ENCODE measurements at regions not wholly inside any gene's neighbourhood (a gene's known extent, or its start where the extent isn't known, plus 50 kb on each side); places are given as distances from the start of the nearest gene placed in this dataset.
A peak's percentile ranks its signal among the peaks of the same experiment; 100 is the strongest.

- DNase-seq (ENCODE audit: low read depth in 2 of 2): peak in 1 of 2 donors; percentile 72
- no peak for TF ChIP-seq CTCF (IDR thresholded peaks at IDR 0.05; ENCODE audit: low read depth, low read length)
- no peak overlapping the region for H3K4me3 ChIP-seq (replicated peaks in 1 of 2; ENCODE audit: low read depth in 2 of 2, low read length in 2 of 2)
These were observed 520.4 kb upstream of the ALCAM start for GRCh38 chr3:104846270-104846669.

- no peak overlapping the region for H3K4me3 ChIP-seq (replicated peaks in 1 of 2; ENCODE audit: low read depth in 2 of 2, low read length in 2 of 2)
- TF ChIP-seq CTCF (IDR thresholded peaks at IDR 0.05; ENCODE audit: low read depth, low read length): no peak
- DNase-seq (ENCODE audit: low read depth in 2 of 2): no peak
These were observed 517.6 kb upstream of the ALCAM start for GRCh38 chr3:104849070-104849469.

GRCh38 chr3:104854468-104854867 lies 512.2 kb upstream of the ALCAM start:
- H3K4me3 ChIP-seq (replicated peaks in 1 of 2; ENCODE audit: low read depth in 2 of 2, low read length in 2 of 2): no peak overlapping the region
- TF ChIP-seq CTCF (IDR thresholded peaks at IDR 0.05; ENCODE audit: low read depth, low read length): no peak
- no peak for DNase-seq (ENCODE audit: low read depth in 2 of 2)

GRCh38 chr3:104855702-104856101 lies 511.0 kb upstream of the ALCAM start:
- H3K4me3 ChIP-seq (replicated peaks in 1 of 2; ENCODE audit: low read depth in 2 of 2, low read length in 2 of 2): no peak overlapping the region
- no peak for DNase-seq (ENCODE audit: low read depth in 2 of 2)
- TF ChIP-seq CTCF (IDR thresholded peaks at IDR 0.05; ENCODE audit: low read depth, low read length): no peak

- TF ChIP-seq CTCF (IDR thresholded peaks at IDR 0.05; ENCODE audit: low read depth, low read length): no peak
- no peak overlapping the region for H3K4me3 ChIP-seq (replicated peaks in 1 of 2; ENCODE audit: low read depth in 2 of 2, low read length in 2 of 2)
- no peak for DNase-seq (ENCODE audit: low read depth in 2 of 2)
These were observed 510.0 kb upstream of the ALCAM start for GRCh38 chr3:104856741-104857140.

GRCh38 chr3:104868291-104868690 lies 498.4 kb upstream of the ALCAM start:
- TF ChIP-seq CTCF (IDR thresholded peaks at IDR 0.05; ENCODE audit: low read depth, low read length): no peak
- no peak for DNase-seq (ENCODE audit: low read depth in 2 of 2)

GRCh38 chr3:104870276-104870675 lies 496.4 kb upstream of the ALCAM start:
- H3K4me3 ChIP-seq (replicated peaks in 1 of 2; ENCODE audit: low read depth in 2 of 2, low read length in 2 of 2): no peak overlapping the region
- no peak for TF ChIP-seq CTCF (IDR thresholded peaks at IDR 0.05; ENCODE audit: low read depth, low read length)
- DNase-seq (ENCODE audit: low read depth in 2 of 2): no peak

More at GRCh38 chr3:104868291-104868690, 498.4 kb upstream of the ALCAM start:
- H3K4me3 ChIP-seq (replicated peaks in 1 of 2; ENCODE audit: low read depth in 2 of 2, low read length in 2 of 2): no peak overlapping the region
